Spleen (tissue), 11 donors: ENCODE measurements at regions not wholly inside any gene's neighbourhood (a gene's known extent, or its start where the extent isn't known, plus 50 kb on each side); places are given as distances from the start of the nearest gene placed in this dataset.

ENCODE experiments used
- DNase-seq: peaks from one replicate; pipeline ENCODE4 v3.0.0-alpha.2; 2020
- H3K27ac ChIP-seq, 8 donors: fragments of 200-600 bp; sonication (generic) in 7 of 8; 1 replicate in 4 of 8; 2 replicates in 4 of 8; pipeline versions ENCODE4 v1.5.0 to v1.8.0; 2016 to 2021; ENCODE audit warnings: inconsistent platforms in 4 of 8, mild to moderate bottlenecking in 4 of 8, moderate library complexity in 1 of 8
- H3K27me3 ChIP-seq, 7 donors: fragments of 200-600 bp; sonication (generic) in 6 of 7; replicated peaks in 1 of 7; 1 replicate in 4 of 7; 2 replicates in 3 of 7; pipeline versions ENCODE4 v1.5.0 to v1.8.0; 2016 to 2021; ENCODE audit warnings: inconsistent platforms in 3 of 7, mild to moderate bottlenecking in 1 of 7
- H3K36me3 ChIP-seq, 6 donors: fragments of 200-600 bp; sonication (generic) in 5 of 6; 1 replicate in 4 of 6; 2 replicates in 2 of 6; pipeline versions ENCODE4 v1.5.0 to v1.8.0; 2016 to 2021; ENCODE audit warnings: inconsistent platforms in 2 of 6
- H3K4me1 ChIP-seq, 6 donors: fragments of 200-600 bp; sonication (generic) in 5 of 6; 1 replicate in 3 of 6; 2 replicates in 3 of 6; pipeline versions ENCODE4 v1.5.0 to v1.8.0; 2016 to 2021; ENCODE audit warnings: inconsistent platforms in 3 of 6
- H3K4me3 ChIP-seq, 8 donors: fragments of 200-600 bp; sonication (generic) in 7 of 8; 1 replicate in 4 of 8; 2 replicates in 4 of 8; pipeline versions ENCODE4 v1.5.0 to v1.8.0; 2016 to 2021; ENCODE audit warnings: inconsistent platforms in 4 of 8, mild to moderate bottlenecking in 4 of 8, moderate library complexity in 2 of 8
- H3K9me3 ChIP-seq, 8 donors: fragments of 200-600 bp; sonication (generic) in 7 of 8; 1 replicate in 4 of 8; 2 replicates in 4 of 8; pipeline versions ENCODE4 v1.5.0 to v1.8.0; 2016 to 2021; ENCODE audit warnings: inconsistent platforms in 4 of 8
- CTCF ChIP-seq, 11 experiments: fragments of 200-600 bp in 7 of 11; fragments of 450-650 bp in 4 of 11; sonication (generic) in 4 of 11; IDR thresholded peaks in 8 of 11; conservative IDR thresholded peaks in 3 of 11; 1 replicate in 7 of 11; 2 replicates in 4 of 11; pipeline versions ENCODE4 v1.4.0 to v1.8.0; 2016 to 2021; ENCODE audit warnings: antibody characterized with exemption in 11 of 11, inconsistent platforms in 4 of 11, mild to moderate bottlenecking in 1 of 11
- POLR2A ChIP-seq, 3 donors: fragments of 450-650 bp; IDR thresholded peaks; one replicate each; pipeline ENCODE4 v1.5.1; 2017; ENCODE audit warnings: antibody characterized with exemption in 3 of 3, mild to moderate bottlenecking in 1 of 3
- POLR2AphosphoS5 ChIP-seq, 3 donors: sonication (generic); formaldehyde crosslinking; IDR thresholded peaks; one replicate each; pipeline ENCODE4 v1.5.1; 2017; ENCODE audit warnings: antibody characterized with exemption in 3 of 3
- WGBS, 5 donors: extraction: QIAGEN DNeasy Blood & Tissue Kit in 3 of 5; methylation state at CpG; one replicate each; pipeline versions ENCODE4 v1.1.5 to v1.1.7; 2013 to 2018; 5-methylcytosine and 5-hydroxymethylcytosine counted together
- intact Hi-C: fragments of 100-400 bp; cut with DNase I; formaldehyde crosslinking; loops from one replicate; pipeline ENCODE4 v1.15.0; 2023; ENCODE audit warnings: low total_unique reads
- donor health status: healthy with polysubstance abuse.
- donor health status: DM: no; HTN: no; CAD: no; lungs with moderate emphysema.
- donor health status: DM: no; HTN: no; CAD: no.
- donor health status: Bipolar disorder and iron deficiency.
- donor health status: healthy.
- donor health status: DM: no; HTN: no; CAD: no.
- donor health status: DM: yes; HTN: yes; CAD: no.

GRCh38 chr11:79783833-79784232 is 343.0 kb upstream of the TENM4 start:
- WGBS, 5 donors, result 55 to 71% (median 59%) methylated on average over 4 of the region's 4 CpGs
- H3K36me3 ChIP-seq, result no peaks in the 10 kb centered on the region
- TF ChIP-seq CTCF (IDR thresholded peaks at IDR 0.05 in 8 of 11, conservative IDR thresholded peaks at IDR 0.05 in 3 of 11), result no peak
- TF ChIP-seq POLR2A (IDR thresholded peaks at IDR 0.05), result no peak
- no peak for TF ChIP-seq POLR2AphosphoS5 (IDR thresholded peaks at IDR 0.05)

DNA sequence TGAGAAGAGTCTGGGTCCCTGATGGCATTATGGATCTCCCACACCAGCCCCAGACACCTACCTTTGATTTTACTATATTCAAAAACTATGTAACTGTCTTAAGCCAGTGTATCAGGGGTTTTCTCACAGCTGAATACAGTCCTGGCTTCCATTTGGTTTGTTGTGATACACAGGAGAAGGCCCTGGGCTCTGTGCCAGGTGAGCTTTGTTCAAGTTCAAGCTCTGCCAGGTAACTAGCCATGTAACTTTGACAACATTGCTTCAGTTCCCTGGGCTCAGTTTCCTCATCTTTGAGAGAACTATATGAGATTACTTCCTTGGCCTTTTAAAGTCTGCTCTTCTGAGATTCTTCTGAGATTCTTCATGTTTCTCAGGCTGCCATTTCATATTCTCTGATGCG is 327.5 kb upstream of the TENM4 start:
- Histone ChIP-seq H3K27ac (no peak overlapping the region), H3K4me3 (no peak overlapping the region), H3K4me1 (no peaks in the 10 kb centered on the region), H3K27me3 (no peaks in the 10 kb centered on the region), H3K9me3 (peaks cover 0 to 7% (median 0%) of the 10 kb centered on the region in 8 donors), H3K36me3 (no peaks in the 10 kb centered on the region)
- intact Hi-C loops, result no loop called here
- no peak for TF ChIP-seq POLR2A (IDR thresholded peaks at IDR 0.05)
- TF ChIP-seq POLR2AphosphoS5 (IDR thresholded peaks at IDR 0.05), result no peak
- no peak for TF ChIP-seq CTCF (IDR thresholded peaks at IDR 0.05 in 8 of 11, conservative IDR thresholded peaks at IDR 0.05 in 3 of 11)
- no peak for DNase-seq
- whole genome bisulfite sequencing, 5 donors, result 0 to 52% (median 44%) methylated on average over 1 of the region's 1 CpG

More at GRCh38 chr11:79783833-79784232, 343.0 kb upstream of the TENM4 start:
- Histone ChIP-seq H3K4me3 (no peak overlapping the region), H3K4me1 (no peaks in the 10 kb centered on the region), H3K27ac (no peak overlapping the region), H3K27me3 (no peaks in the 10 kb centered on the region), H3K9me3 (no peaks in the 10 kb centered on the region)
- intact Hi-C loops, result no loop called here
- no peak for DNase-seq

GRCh38 chr11:79762279-79762921 is 321.6 kb upstream of the TENM4 start:
- intact Hi-C loops, result no loop called here
- no peaks in the 10 kb centered on the region for H3K27me3 ChIP-seq
- H3K4me1 ChIP-seq, result no peaks in the 10 kb centered on the region
- 52 to 62% (median 57%) methylated on average over 3 of the region's 3 CpGs for WGBS, 5 donors
- TF ChIP-seq POLR2AphosphoS5 (IDR thresholded peaks at IDR 0.05) (no peak), CTCF (IDR thresholded peaks at IDR 0.05 in 8 of 11, conservative IDR thresholded peaks at IDR 0.05 in 3 of 11) (no peak), POLR2A (IDR thresholded peaks at IDR 0.05) (no peak)
- H3K27ac ChIP-seq, result no peak overlapping the region
- H3K4me3 ChIP-seq, result no peak overlapping the region
- no peak for DNase-seq
- H3K36me3 ChIP-seq, result no peaks in the 10 kb centered on the region
- no peaks in the 10 kb centered on the region for H3K9me3 ChIP-seq

- no peak for DNase-seq
- H3K27ac ChIP-seq, result no peak overlapping the region
- no peaks in the 10 kb centered on the region for H3K4me1 ChIP-seq
- no peaks in the 10 kb centered on the region for H3K27me3 ChIP-seq
- WGBS, 5 donors, result 47 to 81% (median 80%) methylated on average over 2 of the region's 2 CpGs
- peaks cover 0 to 8% (median 0%) of the 10 kb centered on the region in 8 donors for H3K9me3 ChIP-seq
- H3K4me3 ChIP-seq, result no peak overlapping the region
- no peak for TF ChIP-seq CTCF (IDR thresholded peaks at IDR 0.05 in 8 of 11, conservative IDR thresholded peaks at IDR 0.05 in 3 of 11)
- no peak for TF ChIP-seq POLR2AphosphoS5 (IDR thresholded peaks at IDR 0.05)
- no peak for TF ChIP-seq POLR2A (IDR thresholded peaks at IDR 0.05)
- intact Hi-C loops, result no loop called here
- no peaks in the 10 kb centered on the region for H3K36me3 ChIP-seq
Measured at GRCh38 chr11:79758325-79758724, 317.5 kb upstream of the TENM4 start.
